H9 (cell line): ENCODE measurements at regions not wholly inside any gene's neighbourhood (a gene's known extent, or its start where the extent isn't known, plus 50 kb on each side); places are given as distances from the start of the nearest gene placed in this dataset.

ENCODE experiments used
- DNase-seq: peaks from one replicate; pipeline ENCODE4 v3.0.0-alpha.2; 2017
- H2AFZ ChIP-seq: one replicate; pipeline ENCODE4 v1.6.1; 2013; ENCODE audit warnings: mild to moderate bottlenecking, low read length, control low read depth, moderate library complexity
- H2AK5ac ChIP-seq: 2 replicates; pipeline ENCODE4 v1.6.1; 2013; ENCODE audit warnings: low read length, control low read depth, mixed read lengths; ENCODE audit not compliant: insufficient read length
- H2BK120ac ChIP-seq: one replicate; pipeline ENCODE4 v1.6.1; 2013; ENCODE audit warnings: low read depth, mild to moderate bottlenecking, low read length, control low read depth, inconsistent platforms; ENCODE audit not compliant: poor library complexity, severe bottlenecking
- H2BK12ac ChIP-seq: 2 replicates; pipeline ENCODE4 v1.6.1; 2013; ENCODE audit warnings: low read length, control low read depth, mixed read lengths, low read depth; ENCODE audit not compliant: insufficient read length
- H2BK15ac ChIP-seq: 2 replicates; pipeline ENCODE4 v1.6.1; 2013; ENCODE audit warnings: low read depth, low read length, control low read depth
- H2BK20ac ChIP-seq: one replicate; pipeline ENCODE4 v1.6.1; 2013; ENCODE audit warnings: low read depth, mild to moderate bottlenecking, low read length, control low read depth, inconsistent platforms; ENCODE audit not compliant: poor library complexity, severe bottlenecking
- H2BK5ac ChIP-seq: 2 replicates; pipeline ENCODE4 v1.6.1; 2013; ENCODE audit warnings: low read length, control low read depth, mixed read lengths; ENCODE audit not compliant: insufficient read length
- H3K14ac ChIP-seq: 2 replicates; pipeline ENCODE4 v1.6.1; 2013; ENCODE audit warnings: low read length, control low read depth; ENCODE audit not compliant: insufficient read depth
- H3K18ac ChIP-seq: 2 replicates; pipeline ENCODE4 v1.6.1; 2013; ENCODE audit warnings: low read depth, mild to moderate bottlenecking, mixed read lengths, low read length, control low read depth; ENCODE audit not compliant: insufficient read length
- H3K23ac ChIP-seq: 2 replicates; pipeline ENCODE4 v1.6.1; 2013; ENCODE audit warnings: low read length, control low read depth, mixed read lengths, low read depth; ENCODE audit not compliant: insufficient read length
- H3K23me2 ChIP-seq: 2 replicates; pipeline ENCODE4 v1.6.1; 2013; ENCODE audit warnings: low read depth, mild to moderate bottlenecking, mixed read lengths, low read length, control low read depth; ENCODE audit not compliant: insufficient read length, poor library complexity, severe bottlenecking
- H3K27ac ChIP-seq: 2 replicates; pipeline ENCODE4 v1.5.1; 2013; ENCODE audit warnings: low read length, control low read depth, mixed read lengths, low read depth; ENCODE audit not compliant: insufficient read length
- H3K27me3 ChIP-seq: 2 replicates; pipeline ENCODE4 v1.6.1; 2013; ENCODE audit warnings: low read length, control low read depth, inconsistent platforms; ENCODE audit not compliant: insufficient read depth
- H3K4ac ChIP-seq: 2 replicates; pipeline ENCODE4 v1.6.1; 2013; ENCODE audit warnings: low read depth, mild to moderate bottlenecking, control low read depth, inconsistent platforms, low read length, moderate library complexity
- H3K4me1 ChIP-seq: 2 replicates; pipeline ENCODE4 v1.6.1; 2013; ENCODE audit warnings: low read length, control low read depth, inconsistent platforms; ENCODE audit not compliant: insufficient read depth
- H3K4me2 ChIP-seq: 2 replicates; pipeline ENCODE4 v1.6.1; 2013; ENCODE audit warnings: low read length, control low read depth, mixed read lengths; ENCODE audit not compliant: insufficient read length, insufficient read depth
- H3K56ac ChIP-seq: 2 replicates; pipeline ENCODE4 v1.6.1; 2013; ENCODE audit warnings: low read depth, mild to moderate bottlenecking, mixed read lengths, low read length, control low read depth; ENCODE audit not compliant: insufficient read length
- H3K79me1 ChIP-seq: 2 replicates; pipeline ENCODE4 v1.6.1; 2013; ENCODE audit warnings: low read depth, mild to moderate bottlenecking, moderate library complexity, low read length, control low read depth, inconsistent platforms; ENCODE audit not compliant: insufficient read depth, poor library complexity, severe bottlenecking
- H3K79me2 ChIP-seq: 2 replicates; pipeline ENCODE4 v1.6.1; 2013; ENCODE audit warnings: low read length, control low read depth, inconsistent platforms; ENCODE audit not compliant: insufficient read depth
- H3K9ac ChIP-seq: 2 replicates; pipeline ENCODE4 v1.6.1; 2013; ENCODE audit warnings: low read length, control low read depth, mixed read lengths; ENCODE audit not compliant: insufficient read length; ENCODE audit errors: extremely low read depth
- H3K9me3 ChIP-seq: one replicate; pipeline ENCODE4 v1.6.1; 2013; ENCODE audit warnings: low read depth, low read length, inconsistent platforms; ENCODE audit not compliant: control insufficient read depth
- H3T11ph ChIP-seq: one replicate; pipeline ENCODE4 v1.6.1; 2013; ENCODE audit warnings: mild to moderate bottlenecking, low read length, control low read depth, inconsistent platforms
- H4K20me1 ChIP-seq: one replicate; pipeline ENCODE4 v1.6.1; 2013; ENCODE audit not compliant: control insufficient read depth, insufficient read length, insufficient read depth
- H4K5ac ChIP-seq: 2 replicates; pipeline ENCODE4 v1.6.1; 2013; ENCODE audit warnings: low read depth, mild to moderate bottlenecking, mixed read lengths, low read length, control low read depth; ENCODE audit not compliant: insufficient read length
- H4K8ac ChIP-seq: replicated peaks from 2 replicates; pipeline ENCODE4 v1.6.1; 2013; ENCODE audit warnings: low read length, control low read depth, mixed read lengths, low read depth; ENCODE audit not compliant: insufficient read length
- H4K91ac ChIP-seq: 2 replicates; pipeline ENCODE4 v1.6.1; 2013; ENCODE audit warnings: low read depth, mild to moderate bottlenecking, moderate library complexity, mixed read lengths, low read length, control low read depth; ENCODE audit not compliant: insufficient read length
- H3K27ac Mint-ChIP-seq, 3 experiments: 2 replicates in 2 of 3; 3 replicates in 1 of 3; pipeline ENCODE4 v1.8.0; 2020 to 2021; ENCODE audit warnings: mixed read lengths in 3 of 3, mild to moderate bottlenecking in 1 of 3, moderate library complexity in 1 of 3
- H3K27me3 Mint-ChIP-seq: 2 replicates; pipeline ENCODE4 v1.8.0; 2021; ENCODE audit warnings: low read depth, mild to moderate bottlenecking, moderate library complexity, mixed read lengths
- H3K36me3 Mint-ChIP-seq, 3 experiments: 2 replicates in 2 of 3; 3 replicates in 1 of 3; pipeline ENCODE4 v1.8.0; 2020 to 2021; ENCODE audit warnings: low read depth in 3 of 3, mixed read lengths in 3 of 3; ENCODE audit not compliant: insufficient read depth in 1 of 3
- H3K4me1 Mint-ChIP-seq, 2 experiments: 2 replicates each; pipeline ENCODE4 v1.8.0; 2020; ENCODE audit warnings: mixed read lengths in 2 of 2
- H3K4me3 Mint-ChIP-seq, 2 experiments: 2 replicates in 1 of 2; 3 replicates in 1 of 2; pipeline ENCODE4 v1.8.0; 2020 to 2021; ENCODE audit warnings: mild to moderate bottlenecking in 2 of 2, mixed read lengths in 2 of 2, moderate library complexity in 1 of 2
- H3K9me3 Mint-ChIP-seq, 2 experiments: 2 replicates in 1 of 2; 3 replicates in 1 of 2; pipeline ENCODE4 v1.8.0; 2020; ENCODE audit warnings: mild to moderate bottlenecking in 2 of 2, mixed read lengths in 2 of 2, moderate library complexity in 1 of 2
- WGBS: extraction: QIAGEN DNeasy Blood & Tissue Kit; methylation state at CpG from one replicate; pipeline ENCODE4 v1.1.7; 2013; ENCODE audit warnings: missing lambda C conversion rate, low lambda C conversion rate, mixed read lengths; ENCODE audit not compliant: insufficient read length; ENCODE audit errors: extremely low coverage; 5-methylcytosine and 5-hydroxymethylcytosine counted together
- TF ChIP-seq, protein P1 (sequence below): fragments of 200-600 bp; sonication (generic); conservative IDR thresholded peaks from 3 replicates; pipeline ENCODE4 v1.8.0; 2021; ENCODE audit warnings: antibody characterized with exemption, mild to moderate bottlenecking

DNA sequence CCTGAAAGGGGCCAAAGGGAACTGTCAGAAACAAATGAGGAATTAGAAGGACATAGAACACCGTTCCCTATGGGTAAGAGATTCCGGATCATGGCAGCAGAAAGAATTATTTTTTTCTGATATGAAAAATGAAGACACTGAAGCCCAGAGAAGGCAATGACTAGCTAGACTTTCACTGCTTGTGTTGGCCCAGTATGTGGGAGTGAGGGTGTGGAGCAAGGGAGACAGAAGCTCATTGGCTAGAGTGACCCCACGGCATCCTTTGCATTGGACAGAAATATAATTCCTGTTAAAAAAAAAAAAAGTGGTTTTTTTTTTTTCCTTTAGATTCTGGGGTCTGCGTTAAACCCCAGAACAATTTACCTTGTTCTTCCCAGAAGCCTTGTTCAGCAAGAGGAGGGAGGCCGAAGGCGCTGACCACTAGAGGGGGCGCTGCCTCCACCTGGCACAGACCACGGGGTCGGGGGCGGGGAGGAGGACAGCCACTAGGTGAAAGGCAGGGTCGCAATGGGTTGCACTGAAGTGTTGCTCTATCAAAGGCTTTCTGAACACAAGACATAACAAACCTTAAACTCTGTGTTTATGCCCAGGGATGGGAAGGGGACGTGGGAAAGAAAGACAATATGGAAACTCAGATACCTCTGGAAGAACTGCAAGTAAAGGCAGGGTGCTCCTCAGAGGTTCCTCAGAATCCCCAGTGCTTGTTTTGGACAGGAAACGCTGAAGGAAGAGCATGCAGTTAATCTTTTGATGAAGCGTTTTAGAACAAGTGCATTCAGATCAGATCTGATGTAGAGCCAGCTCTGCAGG, 156.8 kb downstream of the KCNA5 start:
- Histone ChIP-seq H3K23ac (no peak overlapping the region), H3T11ph (no peak overlapping the region), H4K91ac (no peak overlapping the region), H3K27me3 (no peaks in the 10 kb centered on the region), H2BK120ac (no peak overlapping the region), H2BK5ac (no peak overlapping the region), H4K20me1 (peaks cover 3% of the 10 kb centered on the region), H3K9me3 (no peaks in the 10 kb centered on the region), H2BK12ac (no peak overlapping the region), H3K9ac (no peak overlapping the region), H3K23me2 (no peaks in the 10 kb centered on the region), H4K5ac (no peak overlapping the region), H3K18ac (no peak overlapping the region), H3K56ac (no peak overlapping the region), H3K79me2 (no peaks in the 10 kb centered on the region), H2AFZ (no peak overlapping the region), H3K14ac (no peak overlapping the region), H2BK20ac (no peak overlapping the region), H2BK15ac (no peak overlapping the region), H3K4me1 (peaks cover 6% of the 10 kb centered on the region; the same call in 1 of the 2 replicates), H3K4ac (no peak overlapping the region), H3K79me1 (no peaks in the 10 kb centered on the region), H3K27ac (no peak overlapping the region), H2AK5ac (no peak overlapping the region), H3K4me2 (no peak overlapping the region), H4K8ac (no peak overlapping the region)
- no CpG with 5 or more reads among the region's 14 CpGs for WGBS
- Mint-ChIP-seq H3K27ac (no peak overlapping the region), H3K4me1 (peaks cover 47 to 50% of the 10 kb centered on the region in 2 experiments), H3K36me3 (peaks cover 0 to 5% (median 0%) of the 10 kb centered on the region in 3 experiments; a peak in 2 of 7 replicates), H3K9me3 (no peaks in the 10 kb centered on the region; a peak in 1 of 5 replicates), H3K27me3 (peaks cover 2% of the 10 kb centered on the region), H3K4me3 (no peak overlapping the region; a peak in 1 of 5 replicates)
- TF ChIP-seq, protein P1, sequence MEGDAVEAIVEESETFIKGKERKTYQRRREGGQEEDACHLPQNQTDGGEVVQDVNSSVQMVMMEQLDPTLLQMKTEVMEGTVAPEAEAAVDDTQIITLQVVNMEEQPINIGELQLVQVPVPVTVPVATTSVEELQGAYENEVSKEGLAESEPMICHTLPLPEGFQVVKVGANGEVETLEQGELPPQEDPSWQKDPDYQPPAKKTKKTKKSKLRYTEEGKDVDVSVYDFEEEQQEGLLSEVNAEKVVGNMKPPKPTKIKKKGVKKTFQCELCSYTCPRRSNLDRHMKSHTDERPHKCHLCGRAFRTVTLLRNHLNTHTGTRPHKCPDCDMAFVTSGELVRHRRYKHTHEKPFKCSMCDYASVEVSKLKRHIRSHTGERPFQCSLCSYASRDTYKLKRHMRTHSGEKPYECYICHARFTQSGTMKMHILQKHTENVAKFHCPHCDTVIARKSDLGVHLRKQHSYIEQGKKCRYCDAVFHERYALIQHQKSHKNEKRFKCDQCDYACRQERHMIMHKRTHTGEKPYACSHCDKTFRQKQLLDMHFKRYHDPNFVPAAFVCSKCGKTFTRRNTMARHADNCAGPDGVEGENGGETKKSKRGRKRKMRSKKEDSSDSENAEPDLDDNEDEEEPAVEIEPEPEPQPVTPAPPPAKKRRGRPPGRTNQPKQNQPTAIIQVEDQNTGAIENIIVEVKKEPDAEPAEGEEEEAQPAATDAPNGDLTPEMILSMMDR: peak; percentile 96
- peak; percentile 91 for DNase-seq
